HUES64 (cell line): ENCODE measurements at regions not wholly inside any gene's neighbourhood (a gene's known extent, or its start where the extent isn't known, plus 50 kb on each side); places are given as distances from the start of the nearest gene placed in this dataset.

Experiments
- H3K27ac ChIP-seq: 2 replicates; pipeline ENCODE4 v1.7.0; 2013; ENCODE audit warnings: low read depth, low read length, inconsistent platforms
- H3K27me3 ChIP-seq: 2 replicates; pipeline ENCODE4 v1.6.1; 2013; ENCODE audit warnings: mild to moderate bottlenecking, low read length; ENCODE audit not compliant: insufficient read depth
- H3K36me3 ChIP-seq: 2 replicates; pipeline ENCODE4 v1.6.1; 2013; ENCODE audit warnings: mild to moderate bottlenecking, low read length; ENCODE audit not compliant: insufficient read depth
- H3K4me1 ChIP-seq: 2 replicates; pipeline ENCODE4 v1.6.1; 2013; ENCODE audit warnings: mild to moderate bottlenecking, low read length, moderate library complexity; ENCODE audit not compliant: insufficient read depth
- H3K4me3 ChIP-seq: 2 replicates; pipeline ENCODE4 v1.5.1; 2013; ENCODE audit warnings: mild to moderate bottlenecking, low read length, moderate library complexity
- H3K9ac ChIP-seq: 2 replicates; pipeline ENCODE4 v1.6.1; 2013; ENCODE audit warnings: mild to moderate bottlenecking, low read depth, low read length
- H3K9me3 ChIP-seq: 2 replicates; pipeline ENCODE4 v1.6.1; 2013; ENCODE audit warnings: low read depth, low read length; ENCODE audit not compliant: insufficient read depth
- WGBS: fragments of 150-250, 120-280 bp; methylation state at CpG from one replicate; pipeline ENCODE4 v1.1.7; 2013; ENCODE audit warnings: missing lambda C conversion rate; 5-methylcytosine and 5-hydroxymethylcytosine counted together

- no peaks in the 10 kb centered on the region for H3K27me3 ChIP-seq
- no peak overlapping the region for H3K4me3 ChIP-seq
- H3K9me3 ChIP-seq: no peaks in the 10 kb centered on the region
- peak overlapping the region; percentile 64; the same call in 1 of the 2 replicates for H3K9ac ChIP-seq
- H3K27ac ChIP-seq: peak overlapping the region; percentile 66
- WGBS: 63% methylated on average over 2 of the region's 2 CpGs
- no peaks in the 10 kb centered on the region for H3K36me3 ChIP-seq
- H3K4me1 ChIP-seq: peaks cover 19% of the 10 kb centered on the region
Observed at GRCh38 chr4:132934911-132935310, 214.2 kb upstream of the PCDH10 start.

GRCh38 chr4:132955146-132955545, 193.9 kb upstream of the PCDH10 start:
- peaks cover 22% of the 10 kb centered on the region for H3K4me1 ChIP-seq
- no peaks in the 10 kb centered on the region for H3K27me3 ChIP-seq
- H3K9ac ChIP-seq: no peak overlapping the region
- no peak overlapping the region for H3K4me3 ChIP-seq
- no peaks in the 10 kb centered on the region for H3K36me3 ChIP-seq
- no peak overlapping the region for H3K27ac ChIP-seq
- H3K9me3 ChIP-seq: peaks cover 11% of the 10 kb centered on the region

- Histone ChIP-seq H3K9ac (no peak overlapping the region), H3K27ac (no peak overlapping the region), H3K9me3 (peaks cover 17% of the 10 kb centered on the region), H3K4me1 (peaks cover 22% of the 10 kb centered on the region), H3K4me3 (no peak overlapping the region), H3K36me3 (no peaks in the 10 kb centered on the region), H3K27me3 (no peaks in the 10 kb centered on the region)
- 86% methylated on average over 2 of the region's 2 CpGs for WGBS
Observed at GRCh38 chr4:132956962-132957361, 192.1 kb upstream of the PCDH10 start.

GRCh38 chr4:132958457-132959263, 190.4 kb upstream of the PCDH10 start:
- Histone ChIP-seq H3K27ac (no peak overlapping the region), H3K9me3 (peaks cover 17% of the 10 kb centered on the region), H3K36me3 (no peaks in the 10 kb centered on the region), H3K4me1 (peaks cover 22% of the 10 kb centered on the region), H3K9ac (no peak overlapping the region), H3K27me3 (no peaks in the 10 kb centered on the region), H3K4me3 (no peak overlapping the region)
- 95% methylated on average over 8 of the region's 8 CpGs for WGBS

- no peak overlapping the region for H3K4me3 ChIP-seq
- H3K27ac ChIP-seq: peak overlapping the region; percentile 71; the same call in 1 of the 2 replicates
- H3K36me3 ChIP-seq: no peaks in the 10 kb centered on the region
- H3K9me3 ChIP-seq: no peaks in the 10 kb centered on the region
- peaks cover 22% of the 10 kb centered on the region for H3K4me1 ChIP-seq
- H3K9ac ChIP-seq: no peak overlapping the region
- 100% methylated on average over 1 of the region's 1 CpG for WGBS
- no peaks in the 10 kb centered on the region for H3K27me3 ChIP-seq
Observed at GRCh38 chr4:132981611-132982010, 167.5 kb upstream of the PCDH10 start.

GRCh38 chr4:132982151-132982550, 166.9 kb upstream of the PCDH10 start:
- H3K4me3 ChIP-seq: no peak overlapping the region
- no peaks in the 10 kb centered on the region for H3K9me3 ChIP-seq
- H3K27me3 ChIP-seq: no peaks in the 10 kb centered on the region
- H3K27ac ChIP-seq: peak overlapping the region; percentile 71
- H3K36me3 ChIP-seq: no peaks in the 10 kb centered on the region
- peaks cover 22% of the 10 kb centered on the region for H3K4me1 ChIP-seq
- H3K9ac ChIP-seq: peak overlapping the region; percentile 30; the same call in 1 of the 2 replicates

- no peaks in the 10 kb centered on the region for H3K36me3 ChIP-seq
- H3K27ac ChIP-seq: no peak overlapping the region
- no peak overlapping the region for H3K4me3 ChIP-seq
- H3K4me1 ChIP-seq: 0 out of 2 replicates have a peak, but pooled peaks cover 2% of the 10 kb centered on the region
- H3K27me3 ChIP-seq: no peaks in the 10 kb centered on the region
- no peak overlapping the region for H3K9ac ChIP-seq
- H3K9me3 ChIP-seq: no peaks in the 10 kb centered on the region
Observed at GRCh38 chr4:132991111-132991510, 158.0 kb upstream of the PCDH10 start.

GRCh38 chr4:132992686-132993085, 156.4 kb upstream of the PCDH10 start:
- no peaks in the 10 kb centered on the region for H3K9me3 ChIP-seq
- H3K36me3 ChIP-seq: no peaks in the 10 kb centered on the region
- H3K4me3 ChIP-seq: no peak overlapping the region
- no peaks in the 10 kb centered on the region for H3K27me3 ChIP-seq
- WGBS: 96% methylated on average over 1 of the region's 2 CpGs
- H3K4me1 ChIP-seq: 0 out of 2 replicates have a peak, but pooled peaks cover 2% of the 10 kb centered on the region
- H3K9ac ChIP-seq: no peak overlapping the region
- H3K27ac ChIP-seq: no peak overlapping the region

GRCh38 chr4:132998585-132999230, 150.4 kb upstream of the PCDH10 start:
- Histone ChIP-seq H3K36me3 (no peaks in the 10 kb centered on the region), H3K4me1 (no peaks in the 10 kb centered on the region), H3K4me3 (no peak overlapping the region), H3K27ac (no peak overlapping the region), H3K9me3 (no peaks in the 10 kb centered on the region), H3K9ac (no peak overlapping the region), H3K27me3 (no peaks in the 10 kb centered on the region)
- 96% methylated on average over 2 of the region's 2 CpGs for WGBS

GRCh38 chr4:133000012-133000411, 149.1 kb upstream of the PCDH10 start:
- Histone ChIP-seq H3K36me3 (no peaks in the 10 kb centered on the region), H3K27ac (no peak overlapping the region), H3K9ac (no peak overlapping the region), H3K4me3 (no peak overlapping the region), H3K4me1 (no peaks in the 10 kb centered on the region), H3K9me3 (no peaks in the 10 kb centered on the region), H3K27me3 (no peaks in the 10 kb centered on the region)
- 94% methylated on average over 3 of the region's 3 CpGs for WGBS

GRCh38 chr4:133003169-133003568, 145.9 kb upstream of the PCDH10 start:
- Histone ChIP-seq H3K9me3 (no peaks in the 10 kb centered on the region), H3K36me3 (no peaks in the 10 kb centered on the region), H3K9ac (no peak overlapping the region), H3K27me3 (no peaks in the 10 kb centered on the region), H3K4me3 (no peak overlapping the region), H3K4me1 (no peaks in the 10 kb centered on the region), H3K27ac (no peak overlapping the region)
- WGBS: 97% methylated on average over 5 of the region's 6 CpGs
